ENCODE measurements at regions not wholly inside any gene's neighbourhood (a gene's known extent, or its start where the extent isn't known, plus 50 kb on each side); places are given as distances from the start of the nearest gene placed in this dataset.
"Not testable (repeated sequence)": the region's sequence is repeated elsewhere in the genome, so short reads cannot be mapped to it uniquely, and the experiment has no call there.

DNA sequence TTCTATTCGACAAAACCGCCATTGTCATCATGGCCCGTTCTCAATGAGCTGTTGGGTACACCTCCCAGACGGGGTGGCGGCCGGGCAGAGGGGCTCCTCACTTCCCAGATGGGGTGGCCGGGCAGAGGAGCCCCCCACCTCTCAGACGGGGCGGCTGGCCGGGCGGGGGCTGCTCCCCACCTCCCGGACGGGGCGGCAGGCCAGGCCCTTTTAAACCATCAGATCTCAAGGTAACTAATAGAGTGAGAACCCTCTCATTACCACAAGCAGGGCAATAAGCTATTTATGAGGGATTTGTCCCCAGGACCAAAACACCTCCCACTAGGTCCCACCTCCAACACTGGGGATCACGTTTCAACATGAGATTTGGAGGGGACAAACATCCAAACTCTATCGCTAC lies 571.5 kb downstream of the INSC start:
- not testable (repeated sequence) for ATAC-seq (ENCODE audit: low read depth in 2 of 2); H3K9me3 Mint-ChIP-seq; H3K9me3 ChIP-seq (ENCODE audit: control insufficient read depth in 2 of 2, low read length in 2 of 2); DNase-seq; H3K36me3 ChIP-seq (ENCODE audit: control insufficient read depth, insufficient read depth, low read length); H3K27ac ChIP-seq (ENCODE audit: insufficient read depth, low read length, poor library complexity, severe bottlenecking); H3K27me3 ChIP-seq (ENCODE audit: control insufficient read depth, insufficient read depth, low read length); H3K4me3 Mint-ChIP-seq; H3K4me1 ChIP-seq (ENCODE audit: control insufficient read depth, insufficient read depth, low read length, poor library complexity, severe bottlenecking); H3K4me1 Mint-ChIP-seq; H3K36me3 Mint-ChIP-seq; H3K27me3 Mint-ChIP-seq; H3K4me3 ChIP-seq (ENCODE audit: low read depth, low read length); H3K27ac Mint-ChIP-seq

DNA sequence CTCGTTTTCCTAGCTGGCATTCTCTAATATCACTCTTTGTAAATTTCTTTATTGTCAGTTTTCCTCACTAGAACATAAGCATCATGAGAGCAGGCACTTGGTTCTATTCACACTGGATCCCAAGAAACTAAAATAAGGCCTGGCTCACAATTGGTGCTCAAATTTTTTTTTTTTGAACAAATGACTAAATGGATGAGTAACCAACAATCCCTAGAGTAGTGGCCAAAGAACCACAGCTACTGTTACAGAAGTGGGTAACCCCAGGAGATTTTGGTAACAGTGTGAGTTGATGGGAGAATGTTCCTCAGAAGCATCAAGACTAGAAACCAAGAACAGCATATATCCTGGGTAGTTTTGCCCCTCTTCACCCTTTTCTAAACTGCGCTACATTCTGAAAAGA lies 572.6 kb downstream of the INSC start:
- Histone ChIP-seq H3K4me1 (ENCODE audit: control insufficient read depth, insufficient read depth, low read length, poor library complexity, severe bottlenecking) (no peaks in the 10 kb centered on the region), H3K27me3 (ENCODE audit: control insufficient read depth, insufficient read depth, low read length) (no peaks in the 10 kb centered on the region), H3K4me3 (ENCODE audit: low read depth, low read length) (no peak overlapping the region), H3K9me3 (ENCODE audit: control insufficient read depth in 2 of 2, low read length in 2 of 2) (no peaks in the 10 kb centered on the region), H3K36me3 (ENCODE audit: control insufficient read depth, insufficient read depth, low read length) (no peaks in the 10 kb centered on the region), H3K27ac (ENCODE audit: insufficient read depth, low read length, poor library complexity, severe bottlenecking) (no peak overlapping the region)
- Mint-ChIP-seq H3K36me3 (no peaks in the 10 kb centered on the region), H3K4me1 (no peaks in the 10 kb centered on the region), H3K9me3 (peaks cover 0 to 7% (median 2%) of the 10 kb centered on the region in 7 donors), H3K27me3 (no peaks in the 10 kb centered on the region), H3K4me3 (no peak overlapping the region), H3K27ac (no peak overlapping the region)
- DNase-seq (no peak), ATAC-seq (ENCODE audit: low read depth in 2 of 2) (no peak)

DNA sequence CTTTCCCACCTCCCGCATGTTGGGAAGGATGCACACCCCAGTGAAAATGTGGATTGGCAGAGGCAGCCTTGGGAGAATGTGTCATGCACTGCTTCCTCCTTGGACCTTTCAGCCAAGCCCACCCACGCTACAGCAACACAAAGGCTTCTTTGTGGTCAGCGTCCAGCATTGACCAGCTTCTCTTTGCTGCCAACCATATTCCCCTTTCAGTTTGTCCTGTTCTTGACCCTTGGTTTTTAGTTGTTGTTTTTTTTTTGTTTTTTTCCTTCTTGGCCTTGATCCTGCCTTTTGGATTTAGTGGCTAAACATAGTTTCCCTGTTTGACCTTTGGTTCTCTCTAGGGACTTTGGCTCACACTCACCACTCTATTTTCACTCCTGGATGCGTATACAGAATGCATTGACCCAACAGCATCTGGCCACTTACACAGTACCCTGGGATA lies 573.6 kb downstream of the INSC start:
- H3K27ac Mint-ChIP-seq: no peak overlapping the region
- ATAC-seq (ENCODE audit: low read depth in 2 of 2) (no peak), DNase-seq (no peak)
- Histone ChIP-seq H3K27me3 (ENCODE audit: control insufficient read depth, insufficient read depth, low read length) (no peaks in the 10 kb centered on the region), H3K4me3 (ENCODE audit: low read depth, low read length) (no peak overlapping the region), H3K27ac (ENCODE audit: insufficient read depth, low read length, poor library complexity, severe bottlenecking) (no peak overlapping the region), H3K9me3 (ENCODE audit: control insufficient read depth in 2 of 2, low read length in 2 of 2) (no peaks in the 10 kb centered on the region), H3K4me1 (ENCODE audit: control insufficient read depth, insufficient read depth, low read length, poor library complexity, severe bottlenecking) (no peaks in the 10 kb centered on the region), H3K36me3 (ENCODE audit: control insufficient read depth, insufficient read depth, low read length) (no peaks in the 10 kb centered on the region)
- H3K27me3 Mint-ChIP-seq: no peaks in the 10 kb centered on the region
- no peaks in the 10 kb centered on the region for H3K36me3 Mint-ChIP-seq
- H3K9me3 Mint-ChIP-seq: peaks cover 0 to 7% (median 2%) of the 10 kb centered on the region in 7 donors
- no peak overlapping the region for H3K4me3 Mint-ChIP-seq
- no peaks in the 10 kb centered on the region for H3K4me1 Mint-ChIP-seq

DNA sequence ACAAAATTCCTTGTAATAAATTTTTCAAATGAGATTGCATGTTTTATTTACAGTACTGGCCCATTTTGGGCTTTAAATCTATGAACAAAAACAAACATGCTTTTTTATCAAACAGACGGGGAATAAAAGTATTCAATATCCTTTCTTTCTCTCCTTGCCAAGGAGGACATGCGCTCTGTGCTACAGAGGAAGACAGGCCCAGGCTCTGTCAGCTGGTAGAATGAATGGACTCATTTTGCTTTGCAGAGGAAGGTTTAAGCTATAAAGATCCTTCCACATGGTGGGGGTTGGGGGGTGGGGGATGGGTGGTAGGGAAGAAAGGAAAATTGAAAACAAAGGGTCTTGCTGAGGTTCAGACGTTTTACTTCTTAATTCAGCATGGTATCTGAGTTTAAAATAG lies 575.6 kb downstream of the INSC start:
- Histone ChIP-seq H3K9me3 (ENCODE audit: control insufficient read depth in 2 of 2, low read length in 2 of 2) (no peaks in the 10 kb centered on the region), H3K4me1 (ENCODE audit: control insufficient read depth, insufficient read depth, low read length, poor library complexity, severe bottlenecking) (no peaks in the 10 kb centered on the region), H3K27me3 (ENCODE audit: control insufficient read depth, insufficient read depth, low read length) (no peaks in the 10 kb centered on the region), H3K4me3 (ENCODE audit: low read depth, low read length) (no peak overlapping the region), H3K27ac (ENCODE audit: insufficient read depth, low read length, poor library complexity, severe bottlenecking) (no peak overlapping the region), H3K36me3 (ENCODE audit: control insufficient read depth, insufficient read depth, low read length) (no peaks in the 10 kb centered on the region)
- no peaks in the 10 kb centered on the region for H3K36me3 Mint-ChIP-seq
- ATAC-seq (ENCODE audit: low read depth in 2 of 2): no peak
- DNase-seq: no peak
- no peaks in the 10 kb centered on the region for H3K27me3 Mint-ChIP-seq
- H3K4me1 Mint-ChIP-seq: no peaks in the 10 kb centered on the region
- H3K27ac Mint-ChIP-seq: no peak overlapping the region
- H3K9me3 Mint-ChIP-seq: peaks cover 0 to 6% (median 2%) of the 10 kb centered on the region in 7 donors
- H3K4me3 Mint-ChIP-seq: no peak overlapping the region

DNA sequence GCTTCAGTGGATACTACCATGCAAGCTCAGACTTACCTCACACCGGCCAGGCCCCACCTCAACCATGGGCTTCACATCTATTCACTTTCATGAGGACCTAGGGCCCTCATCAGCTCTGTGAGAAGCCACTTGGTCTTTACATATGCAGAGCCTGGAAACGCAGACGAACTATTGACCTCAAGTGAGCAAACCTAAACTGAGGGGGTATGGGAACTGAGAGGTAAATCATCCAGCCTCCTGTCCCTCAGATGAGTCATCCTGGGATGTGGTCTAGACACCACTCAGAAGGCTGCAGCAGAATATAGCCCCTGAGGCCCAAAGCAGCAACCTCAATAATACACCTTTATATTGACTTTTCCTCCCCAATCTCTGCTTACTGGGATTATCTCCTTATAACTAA lies 578.0 kb downstream of the INSC start:
- H3K9me3 ChIP-seq (ENCODE audit: control insufficient read depth in 2 of 2, low read length in 2 of 2): no peaks in the 10 kb centered on the region

DNA sequence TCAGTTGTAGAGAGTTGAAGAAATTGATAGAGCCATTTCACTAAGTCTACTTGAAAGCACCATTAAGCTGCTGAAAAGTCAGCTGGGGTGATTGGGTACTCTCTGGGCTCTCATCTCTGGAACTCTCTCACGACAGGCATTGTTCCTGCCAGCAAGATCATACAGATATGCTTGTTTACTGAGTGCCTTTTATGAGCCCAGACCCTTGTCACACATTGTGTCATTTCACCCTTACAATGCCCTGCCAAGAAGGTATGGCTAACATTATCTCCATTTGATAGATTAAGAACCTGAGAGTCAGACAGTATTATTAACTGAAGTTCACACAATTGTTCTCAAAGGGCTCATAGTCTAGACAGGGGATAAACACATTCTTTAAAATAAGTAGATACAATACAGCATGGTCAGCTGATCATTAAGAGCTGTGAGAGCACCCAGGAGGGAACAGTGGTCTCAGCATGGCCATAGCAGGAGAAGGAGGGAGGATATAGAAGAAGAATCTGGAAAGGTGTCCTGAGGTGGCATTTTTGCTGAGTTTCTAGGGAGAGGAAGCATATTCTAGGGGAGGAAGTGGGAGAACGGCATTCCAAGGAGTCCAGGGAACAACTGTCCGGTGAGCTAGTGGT lies 580.5 kb downstream of the INSC start:
- Histone ChIP-seq H3K27ac (ENCODE audit: insufficient read depth, low read length, poor library complexity, severe bottlenecking) (no peak overlapping the region), H3K4me1 (ENCODE audit: control insufficient read depth, insufficient read depth, low read length, poor library complexity, severe bottlenecking) (no peaks in the 10 kb centered on the region), H3K4me3 (ENCODE audit: low read depth, low read length) (no peak overlapping the region), H3K9me3 (ENCODE audit: control insufficient read depth in 2 of 2, low read length in 2 of 2) (no peaks in the 10 kb centered on the region), H3K27me3 (ENCODE audit: control insufficient read depth, insufficient read depth, low read length) (no peaks in the 10 kb centered on the region), H3K36me3 (ENCODE audit: control insufficient read depth, insufficient read depth, low read length) (no peaks in the 10 kb centered on the region)
- no peak overlapping the region for H3K27ac Mint-ChIP-seq
- no peak for DNase-seq
- H3K4me3 Mint-ChIP-seq: no peak overlapping the region
- ATAC-seq (ENCODE audit: low read depth in 2 of 2): no peak
- no peaks in the 10 kb centered on the region for H3K4me1 Mint-ChIP-seq
- H3K36me3 Mint-ChIP-seq: no peaks in the 10 kb centered on the region
- H3K27me3 Mint-ChIP-seq: no peaks in the 10 kb centered on the region
- H3K9me3 Mint-ChIP-seq: peaks cover 0 to 4% (median 1%) of the 10 kb centered on the region in 7 donors

More for the DNA sequence above, 578.0 kb downstream of the INSC start:
- Mint-ChIP-seq H3K9me3 (peaks cover 0 to 4% (median 2%) of the 10 kb centered on the region in 7 donors), H3K36me3 (no peaks in the 10 kb centered on the region), H3K4me3 (no peak overlapping the region), H3K27me3 (no peaks in the 10 kb centered on the region), H3K27ac (no peak overlapping the region), H3K4me1 (no peaks in the 10 kb centered on the region)
- no peaks in the 10 kb centered on the region for H3K4me1 ChIP-seq (ENCODE audit: control insufficient read depth, insufficient read depth, low read length, poor library complexity, severe bottlenecking)
- ATAC-seq (ENCODE audit: low read depth in 2 of 2) (no peak), DNase-seq (no peak)
- H3K27me3 ChIP-seq (ENCODE audit: control insufficient read depth, insufficient read depth, low read length): no peaks in the 10 kb centered on the region
- H3K36me3 ChIP-seq (ENCODE audit: control insufficient read depth, insufficient read depth, low read length): no peaks in the 10 kb centered on the region
- H3K4me3 ChIP-seq (ENCODE audit: low read depth, low read length): no peak overlapping the region
- H3K27ac ChIP-seq (ENCODE audit: insufficient read depth, low read length, poor library complexity, severe bottlenecking): no peak overlapping the region

DNA sequence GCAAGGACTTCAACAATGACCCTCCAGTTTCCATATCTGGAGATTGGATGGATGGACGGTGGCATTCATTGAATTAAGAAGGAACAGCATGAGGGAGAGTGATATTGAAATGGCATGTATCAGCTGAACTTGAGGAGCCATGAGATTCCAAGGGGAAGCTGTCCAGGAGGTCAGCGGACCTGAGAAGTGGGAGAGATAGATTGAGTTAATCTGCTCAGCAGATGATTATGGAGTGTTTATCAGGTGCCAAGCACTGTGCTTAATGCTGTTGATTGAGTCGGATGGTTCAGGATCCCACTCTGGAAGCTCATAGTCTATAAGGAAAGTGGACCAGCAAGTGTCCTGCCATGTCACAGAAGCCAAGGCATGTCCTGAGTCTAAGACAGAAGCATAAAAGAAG lies 581.3 kb downstream of the INSC start:
- Mint-ChIP-seq H3K9me3 (peaks cover 0 to 4% (median 1%) of the 10 kb centered on the region in 7 donors), H3K4me3 (no peak overlapping the region), H3K36me3 (no peaks in the 10 kb centered on the region), H3K4me1 (no peaks in the 10 kb centered on the region), H3K27me3 (no peaks in the 10 kb centered on the region), H3K27ac (no peak overlapping the region)
- Histone ChIP-seq H3K4me3 (ENCODE audit: low read depth, low read length) (no peak overlapping the region), H3K36me3 (ENCODE audit: control insufficient read depth, insufficient read depth, low read length) (no peaks in the 10 kb centered on the region), H3K27ac (ENCODE audit: insufficient read depth, low read length, poor library complexity, severe bottlenecking) (no peak overlapping the region), H3K9me3 (ENCODE audit: control insufficient read depth in 2 of 2, low read length in 2 of 2) (no peaks in the 10 kb centered on the region), H3K27me3 (ENCODE audit: control insufficient read depth, insufficient read depth, low read length) (no peaks in the 10 kb centered on the region), H3K4me1 (ENCODE audit: control insufficient read depth, insufficient read depth, low read length, poor library complexity, severe bottlenecking) (no peaks in the 10 kb centered on the region)
- no peak for DNase-seq
- no peak for ATAC-seq (ENCODE audit: low read depth in 2 of 2)

DNA sequence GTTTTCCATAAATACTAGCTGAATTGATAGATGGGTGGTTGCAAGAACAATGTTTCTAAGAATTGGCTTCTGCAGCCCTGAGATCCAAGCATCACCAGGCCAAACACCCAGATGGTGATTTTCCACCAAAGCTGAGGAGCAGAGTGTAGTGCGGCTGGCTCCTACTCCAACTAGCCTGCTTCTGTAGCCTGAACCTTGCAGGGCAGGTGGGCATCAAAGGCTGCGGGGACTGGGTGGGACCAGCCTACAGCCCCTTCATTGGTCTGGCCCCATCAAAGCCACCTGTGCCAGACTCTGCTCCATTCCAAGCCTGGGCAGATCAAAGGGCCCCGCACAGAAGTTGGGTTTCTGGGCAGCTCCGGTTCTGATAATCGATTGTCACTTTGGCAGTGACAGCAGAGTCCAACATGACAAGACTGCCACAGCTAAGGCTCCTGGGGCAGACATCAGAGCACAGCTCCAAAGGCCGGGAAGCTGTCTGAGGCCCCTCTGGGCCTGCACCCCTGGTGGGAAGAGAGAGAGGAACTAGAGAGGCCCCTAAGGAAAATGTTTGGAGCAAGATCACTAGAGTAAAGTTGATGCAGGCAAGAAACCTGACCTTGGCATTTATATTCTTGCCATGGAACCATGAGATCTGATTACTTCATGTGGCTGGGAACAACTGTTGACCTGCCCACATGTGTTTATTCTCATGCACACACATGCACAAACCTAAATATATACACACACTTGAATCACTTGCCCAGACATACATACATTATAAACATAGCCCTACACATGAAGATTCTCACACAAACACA lies 582.9 kb downstream of the INSC start:
- Histone ChIP-seq H3K36me3 (ENCODE audit: control insufficient read depth, insufficient read depth, low read length) (no peaks in the 10 kb centered on the region), H3K9me3 (ENCODE audit: control insufficient read depth in 2 of 2, low read length in 2 of 2) (no peaks in the 10 kb centered on the region), H3K4me1 (ENCODE audit: control insufficient read depth, insufficient read depth, low read length, poor library complexity, severe bottlenecking) (no peaks in the 10 kb centered on the region), H3K4me3 (ENCODE audit: low read depth, low read length) (no peak overlapping the region), H3K27ac (ENCODE audit: insufficient read depth, low read length, poor library complexity, severe bottlenecking) (no peak overlapping the region), H3K27me3 (ENCODE audit: control insufficient read depth, insufficient read depth, low read length) (no peaks in the 10 kb centered on the region)
- no peak for DNase-seq
- no peak for ATAC-seq (ENCODE audit: low read depth in 2 of 2)
- no peak overlapping the region for H3K27ac Mint-ChIP-seq
- no peaks in the 10 kb centered on the region for H3K36me3 Mint-ChIP-seq
- H3K27me3 Mint-ChIP-seq: no peaks in the 10 kb centered on the region
- no peak overlapping the region for H3K4me3 Mint-ChIP-seq
- H3K9me3 Mint-ChIP-seq: peaks cover 0 to 4% (median 0%) of the 10 kb centered on the region in 7 donors
- H3K4me1 Mint-ChIP-seq: no peaks in the 10 kb centered on the region

Measured in CD4-positive, CD25-positive, alpha-beta regulatory T cell (primary cell).